ENCODE measurements at regions not wholly inside any gene's neighbourhood (a gene's known extent, or its start where the extent isn't known, plus 50 kb on each side); places are given as distances from the start of the nearest gene placed in this dataset.

DNA sequence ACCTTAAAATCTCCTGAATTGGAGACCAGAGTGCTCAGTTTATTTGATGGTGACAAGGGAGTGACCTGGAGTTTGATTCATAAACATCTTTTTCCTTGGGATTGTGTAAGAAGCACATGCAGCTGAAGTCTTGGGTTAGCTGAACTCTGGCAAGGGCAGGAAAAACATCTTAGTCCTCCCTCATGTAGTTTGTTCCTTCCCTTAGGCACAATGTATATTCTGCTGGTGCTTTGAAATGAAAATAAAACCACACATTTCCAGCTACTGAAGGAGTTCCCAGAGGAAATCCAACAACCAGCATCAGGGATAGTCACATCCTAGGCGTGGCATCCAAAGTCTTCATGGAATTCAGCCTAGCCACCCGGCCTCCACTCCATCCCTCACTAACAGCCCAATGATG, 95.2 kb upstream of the PAPPA start:
- DNase-seq, result no peak

DNA sequence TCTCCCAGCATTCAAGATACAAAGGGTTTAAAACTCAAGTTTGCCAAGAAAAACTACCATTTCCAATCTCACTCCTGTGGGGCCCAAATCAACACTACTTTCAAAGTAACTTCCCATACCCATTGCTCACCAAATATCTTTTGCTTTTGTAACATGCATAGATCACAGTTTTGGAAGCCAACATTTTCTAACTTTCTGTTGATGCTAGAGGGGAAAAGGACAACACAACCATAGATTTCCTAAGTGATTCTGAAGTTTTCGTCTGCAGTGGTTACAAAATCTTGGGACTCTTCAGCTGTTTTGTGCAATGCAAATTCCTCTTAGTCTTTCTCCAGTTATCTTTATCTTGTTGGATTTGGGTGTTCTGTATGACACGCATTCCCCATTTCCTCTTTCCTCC, 94.1 kb upstream of the PAPPA start:
- DNase-seq, result no peak

DNA sequence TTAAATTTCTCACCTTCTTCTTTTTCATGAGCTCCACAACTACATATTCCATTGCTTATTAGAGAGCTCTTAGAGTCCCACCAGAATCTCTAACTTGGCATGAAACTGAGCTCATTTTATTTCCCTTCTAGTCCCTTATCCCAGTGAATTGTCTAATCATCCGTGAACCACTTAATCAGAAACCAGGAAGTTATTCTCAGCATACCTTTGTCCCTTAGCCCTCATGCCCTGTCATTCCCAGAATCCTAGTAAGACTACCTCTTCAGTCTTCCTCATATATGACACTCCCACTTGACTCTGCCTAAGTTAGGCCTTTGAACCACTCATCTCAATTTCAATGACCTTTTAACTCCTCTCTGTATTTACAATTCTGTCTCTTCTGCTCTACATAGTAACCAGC, 93.0 kb upstream of the PAPPA start:
- DNase-seq, result no peak

DNA sequence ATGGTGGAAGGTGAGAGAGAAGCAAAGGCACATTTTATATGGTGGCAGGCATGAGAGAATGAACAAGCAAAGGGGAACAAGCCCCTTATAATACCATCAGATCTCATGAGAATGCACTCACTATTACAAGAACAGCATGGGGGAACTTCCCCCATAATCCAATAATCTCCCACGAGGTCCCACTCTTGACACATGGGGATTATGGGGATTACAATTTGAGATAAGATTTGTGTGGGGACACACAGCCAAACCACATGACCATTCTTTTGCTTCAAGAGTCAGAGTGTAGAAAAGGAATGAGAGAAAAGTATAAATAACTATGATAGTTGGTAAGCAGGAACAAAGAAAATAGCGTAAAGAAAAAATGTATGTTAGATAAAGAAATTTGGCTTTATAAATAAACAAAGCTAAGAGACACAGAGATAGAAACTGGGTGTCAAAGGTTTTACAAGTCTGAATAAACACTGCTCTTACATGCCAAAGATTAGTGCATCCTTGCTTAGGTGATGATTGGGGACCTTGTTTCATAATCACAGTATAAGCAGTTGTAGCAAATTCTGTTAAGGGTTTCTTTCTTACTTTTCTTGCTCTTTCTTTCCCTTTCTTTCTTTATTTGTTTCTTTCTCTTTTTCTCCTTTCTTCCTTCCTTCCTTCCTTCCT, 91.9 kb upstream of the PAPPA start:
- no peak for DNase-seq

DNA sequence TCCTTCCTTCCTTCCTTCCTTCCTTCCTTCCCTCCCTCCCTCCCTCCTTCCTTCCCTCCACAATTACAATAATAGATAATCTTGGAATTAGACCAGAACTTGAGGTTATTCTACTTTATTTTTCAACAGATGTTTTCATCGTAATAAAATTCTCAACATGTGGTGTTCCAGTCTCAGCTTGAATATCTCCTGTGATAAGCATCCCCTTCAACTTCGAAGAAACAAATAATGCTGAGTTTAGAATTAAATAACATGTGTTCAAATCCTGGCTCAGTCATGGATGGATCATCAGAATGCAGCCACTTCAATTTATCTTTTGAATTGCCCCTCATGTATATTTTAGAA, 91.4 kb upstream of the PAPPA start:
- no peak for DNase-seq

DNA sequence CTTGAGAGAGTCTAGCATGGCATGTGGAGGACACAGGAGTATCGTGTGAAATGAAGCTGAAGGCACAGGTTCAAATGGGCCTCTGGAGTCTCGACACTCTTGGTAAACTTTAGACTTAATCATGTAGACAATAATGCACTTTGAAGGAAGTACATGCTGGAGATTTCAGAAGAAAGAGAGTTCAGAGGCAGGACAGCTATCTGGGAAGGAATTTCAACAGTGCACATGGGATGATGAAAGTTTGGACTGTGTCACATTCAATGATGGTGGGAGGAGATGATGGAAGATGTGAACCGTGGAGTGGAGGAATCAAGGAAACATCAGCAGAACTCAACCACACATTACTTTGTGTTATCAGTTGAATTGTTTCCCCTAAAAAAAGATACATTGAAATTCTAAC, 88.6 kb upstream of the PAPPA start:
- DNase-seq, result no peak

DNA sequence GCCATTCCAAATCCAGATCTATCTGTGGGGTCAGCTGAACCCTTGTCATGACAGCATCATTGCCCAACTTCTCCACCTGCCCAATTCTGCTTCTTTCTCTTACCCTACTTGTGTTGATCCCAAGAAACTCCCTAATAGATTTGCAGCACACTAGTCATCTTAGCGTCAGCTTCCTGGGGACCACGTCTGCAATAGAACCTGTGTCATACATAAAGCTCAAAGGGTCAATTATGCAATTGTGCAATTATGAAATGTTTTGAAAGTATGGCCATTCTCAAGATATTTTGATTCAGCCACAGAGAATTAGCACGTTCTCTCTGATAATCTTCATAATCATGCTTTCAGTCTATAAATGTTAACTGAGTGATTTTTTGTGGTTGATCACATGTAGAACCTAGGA, 87.4 kb upstream of the PAPPA start:
- no peak for DNase-seq

DNA sequence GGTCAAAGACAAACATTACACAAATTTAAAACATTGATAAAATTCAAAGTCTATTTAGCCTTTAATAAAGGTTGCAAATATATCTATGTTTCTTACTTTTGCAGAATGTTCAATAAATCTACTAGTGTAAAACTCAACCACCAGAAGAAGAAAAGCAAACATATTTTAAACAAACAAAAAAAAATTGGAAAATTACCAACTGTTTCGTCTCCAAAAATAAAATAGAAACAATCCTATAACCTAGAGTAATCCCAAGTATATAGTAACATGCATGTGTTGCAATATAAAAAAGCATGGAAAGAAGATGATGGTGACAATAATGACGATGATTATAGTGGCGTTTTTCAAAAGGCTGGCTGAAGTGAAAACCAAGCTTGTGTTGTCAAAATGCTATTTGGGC, 86.0 kb upstream of the PAPPA start:
- DNase-seq, result no peak

DNA sequence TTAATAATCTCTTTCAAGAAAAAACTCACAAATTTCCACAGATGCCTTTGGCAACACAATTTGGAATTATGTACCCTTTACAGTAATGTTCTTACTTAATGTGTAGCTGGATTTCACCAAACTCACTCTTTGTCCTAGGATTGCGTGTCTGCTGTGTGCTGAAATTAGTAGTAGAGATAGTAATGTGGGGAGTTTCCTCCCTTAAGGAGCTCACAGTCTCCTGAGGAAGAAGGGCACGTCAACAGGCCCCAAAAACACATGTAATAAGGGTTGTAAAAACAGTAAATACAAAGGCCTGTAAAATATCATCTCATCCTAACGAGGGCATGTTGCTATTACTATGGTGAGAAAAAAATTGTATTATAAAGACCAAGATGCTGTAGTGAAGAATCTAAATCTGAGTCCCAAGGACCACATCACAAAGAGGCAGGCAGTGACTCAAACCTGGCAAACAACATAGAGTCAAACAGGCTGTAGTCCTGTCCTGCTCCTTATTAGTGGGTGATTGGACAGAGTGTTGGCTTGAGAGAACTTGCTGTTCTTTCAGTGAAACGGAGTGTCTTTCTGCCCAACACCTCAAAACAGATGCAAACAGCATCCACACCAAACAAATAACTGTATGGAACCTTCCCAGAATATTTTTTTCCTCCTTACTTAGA, 83.2 kb upstream of the PAPPA start:
- DNase-seq, result no peak

DNA sequence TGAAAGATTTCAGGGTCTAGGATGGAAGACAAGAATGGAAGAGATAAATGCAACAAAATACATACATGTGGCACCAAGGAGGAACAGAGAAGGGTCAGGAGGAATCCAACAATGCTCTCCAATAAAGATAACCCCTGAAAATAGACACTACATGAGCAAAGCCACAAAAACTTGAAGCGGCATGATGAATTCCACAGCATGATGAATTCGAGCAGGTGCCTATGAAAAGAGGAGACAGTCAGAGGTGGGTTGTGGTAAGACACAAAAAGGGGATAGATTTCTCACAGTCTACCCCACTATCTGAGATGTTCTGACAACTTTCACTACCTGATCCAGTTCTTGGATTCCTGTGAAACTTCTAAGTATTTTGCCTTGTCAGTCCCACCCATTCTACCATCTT, 81.5 kb upstream of the PAPPA start:
- no peak for DNase-seq

DNA sequence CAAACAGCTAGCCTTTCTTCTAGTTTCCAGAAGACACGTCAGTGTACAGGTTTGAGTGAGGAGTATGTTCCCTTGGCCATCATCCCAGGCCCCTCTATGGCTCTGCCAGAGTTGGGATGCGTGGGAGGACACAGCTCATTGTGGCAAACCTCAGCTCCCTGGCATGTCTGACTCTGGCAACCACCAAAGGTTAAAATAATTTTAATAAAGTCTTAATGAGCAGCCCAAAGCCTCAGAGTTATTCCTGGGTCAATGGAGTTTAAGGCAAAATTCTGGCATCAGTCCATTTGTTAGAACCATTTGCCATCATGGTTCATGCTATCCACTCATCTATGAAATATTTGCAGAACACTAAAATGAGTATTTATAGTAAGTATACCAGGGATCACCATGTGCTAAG, 79.8 kb upstream of the PAPPA start:
- DNase-seq, result peak in 1 of 14 donors; percentile 22

DNA sequence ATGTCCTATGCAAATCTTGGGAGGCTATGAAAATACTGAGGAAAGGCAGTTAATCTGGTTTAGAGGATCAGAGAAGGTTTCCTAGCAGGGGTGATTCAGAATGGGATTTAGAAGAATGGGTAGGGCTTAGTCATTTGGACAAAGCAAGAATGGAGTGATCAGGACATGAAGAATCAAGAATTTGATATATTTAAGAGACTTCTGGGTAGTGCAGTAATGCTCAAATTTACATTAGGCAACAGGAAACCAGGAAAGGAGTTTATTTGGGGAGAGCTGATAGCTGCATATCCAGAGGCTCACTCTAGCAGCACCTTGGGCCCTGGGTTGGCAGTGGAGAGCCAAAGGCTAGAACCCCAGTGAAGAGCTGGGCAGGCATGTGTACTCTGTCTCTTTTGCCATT, 78.9 kb upstream of the PAPPA start:
- no peak for DNase-seq

DNA sequence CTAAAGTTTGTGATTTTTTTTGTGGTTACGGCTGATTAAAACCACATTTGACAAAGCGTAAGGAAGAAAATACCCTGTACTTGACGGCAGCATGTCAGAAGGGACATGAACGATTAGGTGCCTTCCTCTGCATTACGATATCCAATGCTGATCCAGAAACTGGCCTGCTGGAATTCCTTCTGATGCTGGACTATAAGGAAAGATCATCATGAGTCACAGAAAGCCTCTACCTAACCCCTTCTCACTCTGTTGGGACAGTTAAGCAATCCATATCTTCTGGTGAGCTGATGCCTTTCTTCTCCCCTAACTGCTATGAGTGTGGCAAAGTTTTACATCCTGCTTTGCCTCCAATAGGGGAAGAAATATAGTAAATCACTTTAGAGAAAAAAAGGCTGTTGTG, 78.4 kb upstream of the PAPPA start:
- no peak for DNase-seq

DNA sequence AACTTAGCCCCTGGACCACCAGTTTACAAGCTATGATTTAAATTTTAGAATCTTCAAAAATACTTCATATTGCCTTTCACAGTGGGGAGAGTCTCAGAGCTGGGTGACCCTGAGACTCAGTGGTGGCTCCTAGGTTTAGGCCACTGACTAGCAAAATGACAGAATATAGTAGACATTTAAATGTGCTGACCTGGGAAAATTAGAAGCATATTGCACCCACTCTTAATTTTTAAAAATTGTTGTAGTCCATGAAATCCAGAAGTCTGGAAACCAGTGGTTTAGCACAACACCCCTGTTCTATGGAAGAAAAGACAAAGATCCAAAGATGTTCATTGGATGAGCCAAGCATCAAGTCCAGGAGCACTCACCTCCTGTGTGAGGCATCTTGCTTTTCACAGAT, 75.0 kb upstream of the PAPPA start:
- no peak for DNase-seq

DNA sequence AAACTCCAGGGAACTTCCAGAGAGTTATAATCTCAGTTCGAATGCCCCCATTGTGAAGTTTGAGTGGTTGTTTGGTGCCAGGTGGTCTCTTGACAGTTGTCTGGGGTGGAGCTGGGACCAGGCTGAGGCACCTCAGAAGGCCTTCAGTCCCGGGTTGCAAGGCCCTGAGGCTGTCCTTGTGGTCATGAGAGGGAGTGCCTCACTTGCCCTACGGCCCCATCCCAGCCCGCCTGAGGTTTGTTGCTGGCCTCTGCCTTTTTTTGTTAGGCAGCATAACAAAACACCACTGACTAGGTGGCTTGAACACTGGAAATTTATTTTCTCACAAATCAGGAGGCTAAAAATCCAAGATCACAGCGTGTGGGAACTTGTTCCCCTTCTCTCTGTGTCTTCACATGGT, 73.0 kb upstream of the PAPPA start:
- DNase-seq, result no peak

DNA sequence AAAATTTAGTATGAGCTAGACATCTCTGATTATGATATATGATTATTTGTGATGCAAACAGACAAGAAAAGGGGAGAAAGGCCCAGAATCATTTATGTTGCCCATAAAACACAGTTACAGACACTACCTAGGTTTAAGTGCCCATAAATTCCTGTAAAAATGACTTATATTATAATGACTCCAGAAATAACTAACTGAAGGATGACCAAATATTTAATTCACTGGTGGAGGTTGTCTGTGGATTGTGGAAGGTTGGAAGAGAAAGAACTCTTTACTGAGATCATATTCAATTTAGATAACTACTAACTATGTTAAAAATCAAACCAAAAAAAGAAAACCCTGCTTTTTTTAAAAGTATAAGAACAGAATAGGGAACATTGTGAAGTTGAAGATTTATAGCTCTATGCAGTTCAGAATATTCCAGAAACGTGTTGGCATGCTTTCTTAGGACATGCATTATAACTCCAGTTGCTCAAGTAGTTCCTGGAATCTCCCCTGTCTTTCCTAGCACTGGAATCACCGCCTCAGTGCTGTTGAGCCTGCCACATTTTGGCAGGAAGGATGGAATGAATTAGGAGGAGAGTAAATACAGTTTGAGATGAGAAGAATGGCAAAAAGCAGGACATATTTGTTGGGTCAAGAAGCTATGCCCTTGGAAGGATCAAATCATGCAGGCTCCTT, 72.0 kb upstream of the PAPPA start:
- DNase-seq, result no peak

DNA sequence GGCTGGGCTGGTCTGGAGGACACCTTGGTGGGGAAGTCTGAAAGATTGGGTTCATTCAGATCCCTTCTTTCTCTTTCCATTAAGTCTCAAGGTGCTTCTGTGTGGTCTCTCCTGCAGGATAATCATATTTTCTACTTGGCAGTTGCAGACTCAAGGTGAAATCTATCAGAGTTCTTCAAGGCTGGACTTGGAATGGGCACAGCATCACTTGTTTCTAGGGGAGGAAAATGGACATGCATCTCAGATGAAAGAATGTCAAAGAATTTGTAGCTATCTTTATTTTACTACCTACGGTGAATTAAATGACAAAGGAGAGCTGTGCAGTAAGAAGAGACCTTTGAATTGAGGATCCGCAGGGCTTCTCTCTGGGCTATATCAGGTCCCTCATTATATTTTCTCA, 69.8 kb upstream of the PAPPA start:
- no peak for DNase-seq

DNA sequence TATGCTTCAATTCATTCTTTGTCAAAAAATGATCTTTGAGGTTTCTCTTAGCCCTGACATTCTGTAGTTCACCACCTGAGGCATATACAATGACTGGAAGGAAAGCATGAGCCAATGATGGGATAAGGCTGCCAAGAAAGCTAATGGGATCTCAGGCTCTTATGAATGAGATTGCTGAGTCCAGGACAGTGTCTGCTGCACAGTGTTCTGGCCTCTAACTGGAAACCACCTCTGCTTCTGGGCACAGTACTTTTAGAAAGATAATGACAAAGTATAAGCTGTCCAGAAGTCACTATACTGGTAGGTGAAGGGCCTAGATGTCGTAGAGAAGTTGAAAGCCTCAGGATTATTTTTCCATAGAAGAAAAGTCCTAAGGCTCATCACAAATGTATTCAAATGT, 69.1 kb upstream of the PAPPA start:
- DNase-seq, result no peak

DNA sequence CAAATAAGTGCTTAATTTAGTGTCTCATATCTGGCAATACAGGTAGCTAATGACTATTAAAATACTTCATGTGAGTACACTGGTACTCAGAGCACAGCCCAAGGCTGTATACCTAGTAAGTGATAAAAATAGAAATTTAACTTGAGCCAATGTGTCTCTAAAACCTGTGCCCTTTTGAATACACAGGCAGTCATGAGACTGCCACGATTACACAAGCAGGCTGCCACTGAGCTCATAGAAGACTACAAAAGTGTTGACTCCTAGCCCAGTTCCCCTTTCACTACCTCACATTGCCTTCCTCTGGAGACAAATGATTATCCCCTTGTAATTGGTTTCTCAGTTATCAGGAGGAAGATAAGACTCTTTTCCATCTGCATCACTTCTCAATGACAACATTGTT, 66.3 kb upstream of the PAPPA start:
- peak in 9 of 14 donors; percentile 0 to 79 (median 5) for DNase-seq

DNA sequence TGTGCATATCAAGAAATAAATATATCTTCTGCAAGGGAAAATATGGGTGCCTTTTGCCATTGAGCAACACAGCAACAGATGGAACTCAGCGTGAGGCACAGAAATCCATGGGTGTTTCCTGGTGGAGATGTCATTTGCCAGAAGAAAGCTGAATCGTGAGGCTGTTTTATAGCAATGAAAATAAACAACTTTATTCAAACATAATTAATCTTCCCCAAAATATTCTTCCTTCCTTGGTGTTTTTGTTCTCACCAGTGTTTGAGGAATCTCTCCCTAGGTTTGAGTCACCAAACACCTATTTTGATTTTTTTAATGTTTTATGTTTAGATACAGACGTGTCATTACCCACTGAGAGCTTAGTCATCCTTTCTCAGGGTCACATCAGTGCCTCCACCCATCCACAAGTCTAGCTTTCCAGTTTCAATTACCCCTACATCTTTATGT, 65.8 kb upstream of the PAPPA start:
- DNase-seq, result peak in 2 of 14 donors; percentile 1 to 75

DNA sequence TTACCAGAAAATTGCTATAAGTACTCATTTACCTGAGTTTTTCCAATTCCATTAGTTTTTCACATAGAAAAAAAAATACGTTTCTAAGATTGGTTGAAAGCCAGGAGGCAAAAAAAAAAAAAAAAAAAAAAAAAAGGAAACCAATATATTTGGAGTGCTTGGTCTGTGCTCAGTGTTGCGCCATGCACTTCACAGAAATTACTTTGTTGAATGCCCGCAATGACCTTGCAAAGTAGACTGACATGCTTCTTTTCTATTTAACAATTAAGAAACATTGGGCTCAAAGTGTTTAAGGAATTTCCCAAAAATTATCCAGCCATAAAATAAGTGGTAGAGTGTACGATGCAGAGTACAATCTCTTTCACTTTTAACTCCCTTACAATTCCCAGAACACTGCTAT, 65.2 kb upstream of the PAPPA start:
- DNase-seq, result no peak

DNA sequence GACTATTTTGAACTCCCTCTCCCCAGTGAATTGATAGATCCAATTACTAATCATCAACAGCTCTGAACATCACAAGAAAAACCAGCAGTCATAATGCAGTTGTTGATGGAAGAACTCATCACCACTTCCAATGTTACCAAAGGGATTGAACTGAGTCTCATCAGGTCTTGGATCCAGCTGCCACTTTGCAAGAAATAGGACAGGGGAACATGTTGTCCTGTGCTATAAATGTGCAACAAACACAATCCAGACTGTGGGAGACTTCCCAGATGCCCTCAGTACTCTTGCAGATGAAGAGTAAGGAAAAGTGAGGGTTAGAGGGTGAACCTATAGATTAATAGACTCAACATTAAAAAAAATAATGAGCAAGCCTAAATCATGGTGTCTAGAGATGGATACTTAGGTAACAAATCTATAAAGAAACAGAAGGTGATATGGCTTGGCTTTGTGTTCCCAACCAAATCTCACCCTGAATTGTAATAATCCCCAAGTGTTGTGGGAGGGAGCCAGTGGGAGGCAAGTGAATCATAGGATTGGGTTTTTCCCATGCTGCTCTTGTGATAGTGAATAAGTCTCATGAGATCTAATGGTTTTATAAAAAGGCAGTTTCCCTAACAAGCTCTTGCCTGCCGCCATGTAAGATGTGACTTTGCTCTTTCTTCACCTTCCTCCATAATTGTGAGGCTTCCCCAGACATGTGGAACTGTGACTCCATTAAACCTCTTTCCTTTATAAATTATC, 63.4 kb upstream of the PAPPA start:
- DNase-seq, result no peak

DNA sequence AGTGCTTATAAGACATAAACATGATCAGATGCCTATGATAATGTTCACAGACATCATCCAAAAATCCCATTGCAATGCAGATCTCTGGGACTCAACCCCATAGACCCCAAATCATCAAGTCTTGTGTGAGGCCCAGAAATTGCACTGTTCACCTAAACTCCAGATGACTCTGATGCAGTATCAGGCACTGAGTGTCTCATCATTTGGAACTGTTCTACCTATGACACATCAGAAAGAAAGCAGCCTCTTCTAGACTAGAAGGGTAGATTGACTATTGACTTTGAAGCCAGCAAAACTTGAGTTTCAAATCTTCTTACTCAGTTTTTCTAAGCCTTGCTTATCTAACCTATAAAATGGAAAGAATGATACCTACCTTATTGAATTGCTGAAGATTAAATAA, 58.7 kb upstream of the PAPPA start:
- DNase-seq, result no peak

DNA sequence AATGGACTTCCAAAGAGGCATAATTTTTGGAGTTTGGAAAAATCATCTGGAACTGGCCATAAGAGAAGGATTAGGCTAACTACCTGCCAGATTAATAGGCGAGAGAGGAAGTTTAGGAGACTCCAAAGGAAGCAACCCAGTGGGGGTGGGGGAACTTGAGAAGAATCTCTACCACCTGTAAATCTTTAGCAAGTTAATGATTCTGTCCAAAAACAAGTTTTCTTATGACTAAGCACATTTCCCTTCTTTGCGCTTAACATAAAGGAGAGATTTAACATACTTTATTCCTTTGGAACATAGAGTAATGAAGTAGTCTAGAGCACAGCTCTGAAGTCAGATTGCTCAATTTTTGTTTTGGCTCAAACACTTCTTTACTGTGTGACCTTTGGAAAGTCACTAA, 58.2 kb upstream of the PAPPA start:
- no peak for DNase-seq
